ENCODE measurements at regions not wholly inside any gene's neighbourhood (a gene's known extent, or its start where the extent isn't known, plus 50 kb on each side); places are given as distances from the start of the nearest gene placed in this dataset.

DNA sequence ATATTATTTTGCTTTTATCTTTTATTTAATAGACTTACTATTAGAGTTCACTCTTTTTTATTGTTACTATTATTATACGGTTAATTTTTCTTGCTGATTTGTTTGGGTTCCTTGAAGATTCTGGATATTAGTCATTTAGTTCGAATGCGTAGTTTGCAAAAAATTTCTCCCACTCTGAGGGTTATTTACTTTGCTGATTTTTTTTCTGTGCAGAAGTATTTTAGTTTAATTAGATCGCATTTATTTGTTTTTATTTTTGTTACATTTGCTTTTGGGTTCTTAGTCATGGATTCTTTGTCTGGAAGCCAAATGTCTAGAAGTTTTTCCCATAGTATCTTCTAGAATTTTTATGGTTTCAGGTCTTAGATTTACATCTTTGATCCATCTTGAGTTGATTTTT is 585.2 kb downstream of the CPS1 start (continued):
- TF ChIP-seq, protein P1, sequence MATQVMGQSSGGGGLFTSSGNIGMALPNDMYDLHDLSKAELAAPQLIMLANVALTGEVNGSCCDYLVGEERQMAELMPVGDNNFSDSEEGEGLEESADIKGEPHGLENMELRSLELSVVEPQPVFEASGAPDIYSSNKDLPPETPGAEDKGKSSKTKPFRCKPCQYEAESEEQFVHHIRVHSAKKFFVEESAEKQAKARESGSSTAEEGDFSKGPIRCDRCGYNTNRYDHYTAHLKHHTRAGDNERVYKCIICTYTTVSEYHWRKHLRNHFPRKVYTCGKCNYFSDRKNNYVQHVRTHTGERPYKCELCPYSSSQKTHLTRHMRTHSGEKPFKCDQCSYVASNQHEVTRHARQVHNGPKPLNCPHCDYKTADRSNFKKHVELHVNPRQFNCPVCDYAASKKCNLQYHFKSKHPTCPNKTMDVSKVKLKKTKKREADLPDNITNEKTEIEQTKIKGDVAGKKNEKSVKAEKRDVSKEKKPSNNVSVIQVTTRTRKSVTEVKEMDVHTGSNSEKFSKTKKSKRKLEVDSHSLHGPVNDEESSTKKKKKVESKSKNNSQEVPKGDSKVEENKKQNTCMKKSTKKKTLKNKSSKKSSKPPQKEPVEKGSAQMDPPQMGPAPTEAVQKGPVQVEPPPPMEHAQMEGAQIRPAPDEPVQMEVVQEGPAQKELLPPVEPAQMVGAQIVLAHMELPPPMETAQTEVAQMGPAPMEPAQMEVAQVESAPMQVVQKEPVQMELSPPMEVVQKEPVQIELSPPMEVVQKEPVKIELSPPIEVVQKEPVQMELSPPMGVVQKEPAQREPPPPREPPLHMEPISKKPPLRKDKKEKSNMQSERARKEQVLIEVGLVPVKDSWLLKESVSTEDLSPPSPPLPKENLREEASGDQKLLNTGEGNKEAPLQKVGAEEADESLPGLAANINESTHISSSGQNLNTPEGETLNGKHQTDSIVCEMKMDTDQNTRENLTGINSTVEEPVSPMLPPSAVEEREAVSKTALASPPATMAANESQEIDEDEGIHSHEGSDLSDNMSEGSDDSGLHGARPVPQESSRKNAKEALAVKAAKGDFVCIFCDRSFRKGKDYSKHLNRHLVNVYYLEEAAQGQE (IDR thresholded peaks at IDR 0.05; ENCODE audit: low read depth) = no peak

DNA sequence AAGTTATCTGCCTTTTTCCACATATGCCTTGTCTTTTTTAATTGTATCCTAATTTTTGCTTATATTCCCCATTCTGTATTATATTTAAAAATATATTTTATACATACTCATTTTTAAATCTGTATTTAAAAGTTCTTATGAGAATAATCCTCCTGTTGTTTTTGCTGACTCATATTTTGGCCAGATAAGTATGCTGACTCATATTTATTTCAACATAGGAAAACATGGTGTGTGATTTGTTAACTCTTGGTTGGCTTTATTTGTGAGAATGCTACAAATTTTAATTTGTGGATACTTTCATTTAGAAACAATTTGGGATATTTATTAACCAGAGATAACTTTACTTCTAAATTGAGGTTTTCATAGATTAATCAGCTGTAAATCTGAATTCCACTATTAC is 587.7 kb downstream of the CPS1 start:
- H2AFZ ChIP-seq (ENCODE audit: low read depth, low read length, poor library complexity, severe bottlenecking) = peak overlapping the region; percentile 38
- no peaks in the 10 kb centered on the region for H3K9me3 ChIP-seq (ENCODE audit: control insufficient read depth in 1 of 2, insufficient read depth in 1 of 2, low read depth in 1 of 2, low read length in 2 of 2)
- no TSS peak for BruUV-seq (replicated peaks)
- H3K9ac ChIP-seq (ENCODE audit: low read length) = no peak overlapping the region
- ChIA-PET CTCF (no interaction called here), RAD21 (ENCODE audit: low non-redundant PET in 1 of 2, low total read pairs in 2 of 2, uncharacterized antibody in 2 of 2, unreplicated experiment in 2 of 2) (no interaction called here), POLR2A (no interaction called here)
- H3K36me3 ChIP-seq (ENCODE audit: control insufficient read depth in 1 of 2, insufficient read depth in 2 of 2, low read length in 2 of 2) = no peaks in the 10 kb centered on the region
- DNase-seq (ENCODE audit: low read depth, low spot score) (peak; percentile 7), ATAC-seq (no peak)
- H4K20me1 ChIP-seq (ENCODE audit: insufficient read depth) = no peaks in the 10 kb centered on the region
- no peak overlapping the region for H3K27ac ChIP-seq (ENCODE audit: low read depth, low read length)
- H3K4me1 ChIP-seq (ENCODE audit: control insufficient read depth in 1 of 2, insufficient read depth in 2 of 2, low read length in 2 of 2) = 0 out of 4 replicates have a peak, but pooled peaks cover 0 to 4% of the 10 kb centered on the region in 2 experiments
- no peak overlapping the region for H3K4me2 ChIP-seq (ENCODE audit: low read length)
- no peaks in the 10 kb centered on the region for H3K79me2 ChIP-seq (ENCODE audit: insufficient read depth, low read length)
- no peak overlapping the region for H3K4me3 ChIP-seq (replicated peaks in 1 of 2; ENCODE audit: low read depth in 1 of 2, low read length in 2 of 2)
- H3K27me3 ChIP-seq (ENCODE audit: insufficient read depth, low read length) = no peaks in the 10 kb centered on the region
- intact Hi-C loops (cut with micrococcal nuclease) = no loop called here
- TF ChIP-seq FOSL1 (IDR thresholded peaks at IDR 0.05; ENCODE audit: low read depth) (peak; percentile 38; the same call in 1 of the 2 replicates), CEBPB (IDR thresholded peaks at IDR 0.05; ENCODE audit: low read depth) (peak; percentile 80), POLR2A (IDR thresholded peaks at IDR 0.05; ENCODE audit: borderline replicate concordance, extremely low read depth, insufficient read depth, insufficient read length) (no peak)
- H3K9me2 ChIP-seq (ENCODE audit: insufficient read depth) = no peaks in the 10 kb centered on the region

Data from HCT116 (cell line).